OCI-LY1 (cell line): ENCODE measurements at regions not wholly inside any gene's neighbourhood (a gene's known extent, or its start where the extent isn't known, plus 50 kb on each side); places are given as distances from the start of the nearest gene placed in this dataset.

ENCODE experiments used
- EZH2 ChIP-seq: fragments of 200-600 bp; sonication (generic), shearing (Covaris generic); IDR thresholded peaks from 2 replicates; pipeline ENCODE4 v1.8.0; 2017; ENCODE audit warnings: borderline replicate concordance, mixed run types, mild to moderate bottlenecking, antibody characterized with exemption, low read length, moderate library complexity, mixed read lengths
- TF ChIP-seq, protein P1 (sequence below): fragments of 200-600 bp; sonication (generic), shearing (Covaris generic); IDR thresholded peaks from 2 replicates; pipeline ENCODE4 v1.5.1; 2017; ENCODE audit warnings: mild to moderate bottlenecking, antibody characterized with exemption, low read length, moderate library complexity, mixed read lengths

DNA sequence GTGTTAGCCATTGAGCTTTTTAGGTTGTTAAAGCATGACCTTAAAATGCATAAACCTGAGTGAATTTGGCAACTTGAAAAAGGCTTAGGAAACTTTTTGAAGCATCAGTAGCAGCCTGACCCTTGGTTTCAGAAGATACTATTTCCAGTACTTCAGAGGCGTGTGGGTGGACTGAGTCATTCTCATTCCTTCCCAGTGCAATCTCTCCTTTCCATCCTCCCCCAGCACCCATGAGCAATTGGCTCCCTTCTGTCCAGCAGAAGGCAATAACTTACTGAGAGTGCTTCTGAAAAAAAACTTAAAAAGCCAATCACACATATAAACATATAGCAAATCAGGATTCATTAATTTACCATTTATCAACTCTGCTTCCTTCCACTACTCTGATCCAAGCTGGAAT is 299.3 kb upstream of the STXBP6 start:
- TF ChIP-seq, protein P1, sequence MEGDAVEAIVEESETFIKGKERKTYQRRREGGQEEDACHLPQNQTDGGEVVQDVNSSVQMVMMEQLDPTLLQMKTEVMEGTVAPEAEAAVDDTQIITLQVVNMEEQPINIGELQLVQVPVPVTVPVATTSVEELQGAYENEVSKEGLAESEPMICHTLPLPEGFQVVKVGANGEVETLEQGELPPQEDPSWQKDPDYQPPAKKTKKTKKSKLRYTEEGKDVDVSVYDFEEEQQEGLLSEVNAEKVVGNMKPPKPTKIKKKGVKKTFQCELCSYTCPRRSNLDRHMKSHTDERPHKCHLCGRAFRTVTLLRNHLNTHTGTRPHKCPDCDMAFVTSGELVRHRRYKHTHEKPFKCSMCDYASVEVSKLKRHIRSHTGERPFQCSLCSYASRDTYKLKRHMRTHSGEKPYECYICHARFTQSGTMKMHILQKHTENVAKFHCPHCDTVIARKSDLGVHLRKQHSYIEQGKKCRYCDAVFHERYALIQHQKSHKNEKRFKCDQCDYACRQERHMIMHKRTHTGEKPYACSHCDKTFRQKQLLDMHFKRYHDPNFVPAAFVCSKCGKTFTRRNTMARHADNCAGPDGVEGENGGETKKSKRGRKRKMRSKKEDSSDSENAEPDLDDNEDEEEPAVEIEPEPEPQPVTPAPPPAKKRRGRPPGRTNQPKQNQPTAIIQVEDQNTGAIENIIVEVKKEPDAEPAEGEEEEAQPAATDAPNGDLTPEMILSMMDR = no peak
- no peak for TF ChIP-seq EZH2
